ENCODE measurements at regions not wholly inside any gene's neighbourhood (a gene's known extent, or its start where the extent isn't known, plus 50 kb on each side); places are given as distances from the start of the nearest gene placed in this dataset.

DNA sequence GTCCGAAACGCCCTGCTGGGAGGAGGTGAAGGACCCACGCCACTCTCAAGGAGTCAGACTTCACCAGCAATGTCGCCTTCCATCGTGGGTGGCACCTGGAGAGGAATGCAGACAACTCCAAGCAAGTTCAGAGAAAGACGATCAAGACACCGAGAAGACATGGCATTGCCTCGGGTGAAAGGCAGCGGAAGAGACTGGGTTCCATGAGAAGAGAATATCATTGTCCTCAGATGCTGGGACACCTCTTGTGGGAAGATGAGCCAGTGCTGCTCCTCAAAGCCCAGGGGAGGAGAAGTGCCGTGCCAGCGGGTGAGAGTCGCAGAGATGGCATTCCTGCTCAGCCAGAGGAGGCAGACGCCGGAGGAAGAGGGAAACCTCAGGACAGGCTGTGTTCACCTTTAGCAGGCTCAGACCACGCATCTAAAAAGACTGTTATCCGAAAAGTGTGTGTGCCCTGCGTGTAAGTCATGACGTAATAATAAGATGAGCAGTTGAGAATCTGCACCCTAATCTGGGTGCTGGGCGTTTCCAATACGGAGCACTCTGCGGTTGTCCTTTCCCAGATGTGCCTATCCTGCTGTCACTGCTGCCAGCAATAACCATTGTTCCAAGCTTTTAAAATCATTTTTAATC, 144.6 kb upstream of the SPACA7 start:
- TF ChIP-seq, protein P1, sequence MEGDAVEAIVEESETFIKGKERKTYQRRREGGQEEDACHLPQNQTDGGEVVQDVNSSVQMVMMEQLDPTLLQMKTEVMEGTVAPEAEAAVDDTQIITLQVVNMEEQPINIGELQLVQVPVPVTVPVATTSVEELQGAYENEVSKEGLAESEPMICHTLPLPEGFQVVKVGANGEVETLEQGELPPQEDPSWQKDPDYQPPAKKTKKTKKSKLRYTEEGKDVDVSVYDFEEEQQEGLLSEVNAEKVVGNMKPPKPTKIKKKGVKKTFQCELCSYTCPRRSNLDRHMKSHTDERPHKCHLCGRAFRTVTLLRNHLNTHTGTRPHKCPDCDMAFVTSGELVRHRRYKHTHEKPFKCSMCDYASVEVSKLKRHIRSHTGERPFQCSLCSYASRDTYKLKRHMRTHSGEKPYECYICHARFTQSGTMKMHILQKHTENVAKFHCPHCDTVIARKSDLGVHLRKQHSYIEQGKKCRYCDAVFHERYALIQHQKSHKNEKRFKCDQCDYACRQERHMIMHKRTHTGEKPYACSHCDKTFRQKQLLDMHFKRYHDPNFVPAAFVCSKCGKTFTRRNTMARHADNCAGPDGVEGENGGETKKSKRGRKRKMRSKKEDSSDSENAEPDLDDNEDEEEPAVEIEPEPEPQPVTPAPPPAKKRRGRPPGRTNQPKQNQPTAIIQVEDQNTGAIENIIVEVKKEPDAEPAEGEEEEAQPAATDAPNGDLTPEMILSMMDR (IDR thresholded peaks at IDR 0.05), result no peak
- no peak for TF ChIP-seq POLR2A (IDR thresholded peaks at IDR 0.05; ENCODE audit: low read depth)
- TF ChIP-seq POLR2AphosphoS5 (IDR thresholded peaks at IDR 0.05), result no peak
- no peak for TF ChIP-seq EP300 (IDR thresholded peaks at IDR 0.05)

Measured in esophagus muscularis mucosa (tissue), 4 donors.